ENCODE measurements at regions not wholly inside any gene's neighbourhood (a gene's known extent, or its start where the extent isn't known, plus 50 kb on each side); places are given as distances from the start of the nearest gene placed in this dataset.

DNA sequence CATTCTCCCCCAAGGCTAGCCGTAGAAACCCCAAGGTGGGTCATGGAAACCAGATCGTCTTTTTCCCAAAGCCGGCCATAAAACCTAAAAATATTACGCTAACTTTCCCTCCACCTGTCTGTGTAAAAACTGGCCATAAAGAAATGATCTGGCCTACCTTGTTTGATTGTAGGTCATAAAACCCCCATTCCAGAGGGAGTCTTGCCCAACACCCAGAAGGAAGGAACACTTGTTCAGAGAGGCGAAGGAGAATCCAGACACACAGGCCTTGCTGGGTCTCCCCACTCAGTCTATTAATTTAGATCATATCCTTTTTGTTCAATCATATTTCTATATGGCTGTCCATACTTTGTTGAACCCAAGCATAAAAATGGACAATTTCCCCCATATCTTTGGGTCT is 344.7 kb downstream of the HRH4 start:
- TF ChIP-seq CTCF (IDR thresholded peaks at IDR 0.05; ENCODE audit: insufficient read depth, low read length, poor library complexity, severe bottlenecking) = no peak
- no peak for TF ChIP-seq EZH2phosphoT487 (conservative IDR thresholded peaks at IDR 0.05; ENCODE audit: low read length)
